ENCODE measurements at regions not wholly inside any gene's neighbourhood (a gene's known extent, or its start where the extent isn't known, plus 50 kb on each side); places are given as distances from the start of the nearest gene placed in this dataset.

- no peak for TF ChIP-seq CTCF (IDR thresholded peaks at IDR 0.05; ENCODE audit: insufficient read depth, low read length)
- no peak for TF ChIP-seq POLR2AphosphoS5 (IDR thresholded peaks at IDR 0.05; ENCODE audit: low read depth)
Observed at GRCh38 chr19:31940396-31940795, 405.0 kb upstream of the ZNF507 start.

Measured in HL-60 (cell line).